Daoy (cell line): ENCODE measurements at regions not wholly inside any gene's neighbourhood (a gene's known extent, or its start where the extent isn't known, plus 50 kb on each side); places are given as distances from the start of the nearest gene placed in this dataset.

Source experiments
- DNase-seq: peaks from one replicate; pipeline ENCODE4 v3.0.0-alpha.2; 2015; ENCODE audit warnings: low read depth

- DNase-seq, result no peak
Measured at GRCh38 chr2:81234711-81235110, 930.2 kb upstream of the LRRTM1 start.

DNA sequence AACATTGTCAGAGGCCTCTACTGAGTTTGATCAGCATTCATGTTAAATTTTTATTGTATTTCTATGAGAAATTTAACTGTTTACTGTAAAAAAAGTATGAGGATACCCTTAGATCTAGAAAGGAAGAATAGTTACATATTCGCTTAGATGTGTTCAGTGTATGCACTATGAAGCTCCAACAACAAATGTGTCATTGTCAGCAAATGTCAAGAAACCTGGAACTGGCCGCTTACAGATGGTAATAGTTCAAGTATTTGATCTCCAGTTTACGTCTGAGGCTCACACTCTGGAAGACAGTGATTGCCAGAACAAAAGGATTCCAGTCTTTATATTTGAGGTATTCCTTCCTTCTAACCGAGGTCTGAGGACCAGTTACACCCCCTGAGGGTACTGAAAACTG lies 921.2 kb upstream of the LRRTM1 start:
- no peak for DNase-seq

DNA sequence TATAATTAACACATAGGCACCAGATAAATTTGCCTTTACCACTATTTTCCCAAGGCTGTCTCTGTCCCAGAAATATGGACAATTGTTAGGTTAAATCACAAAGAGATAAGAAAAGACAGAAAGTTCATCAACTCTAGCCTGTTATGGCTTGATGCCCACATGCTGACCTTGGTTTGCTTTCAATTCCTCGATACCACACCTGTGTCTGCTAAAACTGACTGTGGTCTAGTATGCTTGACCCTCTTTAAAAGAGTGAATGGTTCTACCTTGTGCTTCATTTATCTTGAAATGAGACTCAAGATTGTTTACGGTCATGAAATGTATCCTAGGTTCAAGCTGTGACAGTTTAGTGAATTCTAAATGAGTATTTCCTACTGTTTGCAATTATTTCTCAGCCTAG lies 909.0 kb upstream of the LRRTM1 start:
- no peak for DNase-seq

GRCh38 chr2:81206216-81206615 lies 901.7 kb upstream of the LRRTM1 start:
- no peak for DNase-seq

GRCh38 chr2:81196933-81197628 lies 892.5 kb upstream of the LRRTM1 start:
- DNase-seq, result no peak

- DNase-seq, result no peak
Measured at GRCh38 chr2:81196383-81196851, 891.9 kb upstream of the LRRTM1 start.

GRCh38 chr2:81195774-81196382 lies 891.3 kb upstream of the LRRTM1 start:
- no peak for DNase-seq

DNA sequence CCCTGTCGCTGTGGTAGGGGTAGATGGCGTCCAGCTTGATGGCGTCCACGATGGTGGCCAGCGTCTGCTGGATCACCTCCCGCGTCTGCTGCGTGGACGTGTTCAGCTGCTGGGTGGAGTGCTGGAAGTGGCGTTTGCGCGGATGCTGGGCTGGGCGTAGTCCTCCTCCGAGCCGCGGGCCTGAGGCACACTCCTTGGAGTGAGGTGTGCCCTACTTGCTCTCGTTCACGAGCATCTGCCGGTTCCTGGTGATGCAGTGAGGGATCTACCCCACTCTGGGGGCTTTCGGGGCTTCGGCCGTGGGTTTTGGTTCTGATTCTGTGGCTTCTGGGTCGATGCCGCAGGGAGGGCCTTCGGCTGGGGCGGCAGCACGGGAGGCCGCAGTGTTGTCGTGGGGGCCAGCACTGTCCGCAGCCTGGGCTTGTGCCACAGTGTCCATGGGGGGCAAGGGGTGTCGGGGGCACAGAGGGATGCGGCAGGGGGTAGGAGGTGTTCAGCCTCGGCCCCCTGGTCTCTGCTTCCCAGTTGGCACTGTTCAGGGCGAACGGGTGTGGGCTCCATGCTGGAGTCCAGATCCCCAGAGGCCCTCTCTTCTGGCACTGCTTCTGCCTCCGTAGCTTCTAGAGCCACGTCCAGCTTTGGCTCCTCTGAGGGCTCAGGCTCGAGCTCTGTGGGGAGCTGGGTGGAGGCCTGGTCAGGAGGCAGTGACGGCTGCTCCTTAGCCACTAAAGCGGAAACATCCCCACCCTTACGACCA lies 890.6 kb upstream of the LRRTM1 start:
- no peak for DNase-seq

GRCh38 chr2:81194581-81194980 lies 890.0 kb upstream of the LRRTM1 start:
- DNase-seq, result no peak

DNA sequence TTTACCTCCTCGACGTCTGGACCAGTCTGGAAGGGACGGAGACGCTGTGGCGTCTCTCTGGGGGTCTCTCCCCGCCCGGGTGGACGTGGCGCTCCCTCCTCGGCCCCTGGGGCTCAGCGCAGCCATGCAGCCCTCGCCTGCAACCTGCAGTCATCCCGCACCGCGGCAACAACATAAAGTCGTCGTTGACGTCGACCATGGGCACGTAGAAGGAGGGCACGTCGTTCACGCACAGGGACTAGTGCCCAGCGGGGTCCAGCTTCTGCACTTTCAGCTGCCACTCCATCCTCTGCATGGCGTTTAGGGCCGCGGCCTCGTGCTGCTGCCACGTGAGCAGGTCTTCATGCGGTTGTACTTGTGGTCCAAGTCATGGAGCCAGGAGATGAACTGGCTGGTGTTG lies 889.6 kb upstream of the LRRTM1 start:
- no peak for DNase-seq

DNA sequence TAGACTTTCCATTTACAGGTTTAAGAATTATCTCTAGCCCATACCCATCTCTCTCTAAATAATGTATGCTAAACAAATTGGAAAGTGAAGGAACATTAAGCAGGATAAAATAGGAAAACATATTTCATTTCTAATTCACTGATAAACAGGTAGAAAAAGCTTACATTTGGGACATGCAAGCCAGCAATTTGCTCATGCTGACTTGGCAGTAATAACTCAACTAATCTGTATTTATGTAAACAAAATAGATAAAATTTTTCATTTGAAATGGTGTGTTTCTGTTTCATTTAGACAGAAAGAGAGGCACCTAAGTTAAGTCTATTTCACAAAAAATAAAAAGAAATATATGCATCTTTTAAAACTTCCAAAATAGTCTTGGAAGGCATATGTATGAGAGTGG lies 877.3 kb upstream of the LRRTM1 start:
- DNase-seq, result no peak

DNA sequence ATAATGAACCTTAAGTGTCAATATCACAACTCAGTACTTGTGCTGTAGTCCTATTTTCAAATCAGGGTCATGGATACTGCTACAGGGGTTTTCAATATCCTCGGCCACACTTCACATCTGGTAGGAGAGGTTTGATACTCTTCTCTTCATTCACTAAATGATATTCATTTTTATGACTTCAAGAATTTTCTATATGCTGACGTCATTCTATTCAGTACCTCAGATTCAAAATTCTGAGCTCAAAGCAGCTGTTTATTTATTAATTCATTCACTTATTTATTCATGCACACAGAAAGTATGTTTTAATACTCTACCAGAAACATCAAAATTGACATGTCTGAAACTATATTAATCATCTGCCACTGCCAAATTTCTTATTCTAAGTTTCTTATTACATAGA lies 866.9 kb upstream of the LRRTM1 start:
- no peak for DNase-seq

DNA sequence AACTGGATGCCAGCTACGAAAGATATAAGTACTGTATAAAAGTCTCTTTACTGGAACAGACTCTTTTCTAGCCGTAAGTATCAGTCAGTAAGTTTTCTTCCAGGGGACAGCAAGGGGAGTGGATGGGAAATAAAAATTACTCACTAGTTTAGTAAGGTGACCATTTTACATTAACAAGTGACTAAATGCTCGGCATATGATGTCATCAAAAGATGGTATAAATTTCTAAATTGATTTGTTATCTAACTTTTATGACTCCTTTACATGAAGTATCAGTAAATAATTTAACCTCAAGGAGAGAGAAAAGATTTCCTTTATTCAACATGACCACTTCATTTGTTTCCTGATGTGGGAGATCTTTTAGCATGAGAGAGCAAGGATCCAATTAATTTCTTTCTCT lies 859.0 kb upstream of the LRRTM1 start:
- no peak for DNase-seq

- DNase-seq, result no peak
Measured at GRCh38 chr2:81158505-81158904, 854.0 kb upstream of the LRRTM1 start.

DNA sequence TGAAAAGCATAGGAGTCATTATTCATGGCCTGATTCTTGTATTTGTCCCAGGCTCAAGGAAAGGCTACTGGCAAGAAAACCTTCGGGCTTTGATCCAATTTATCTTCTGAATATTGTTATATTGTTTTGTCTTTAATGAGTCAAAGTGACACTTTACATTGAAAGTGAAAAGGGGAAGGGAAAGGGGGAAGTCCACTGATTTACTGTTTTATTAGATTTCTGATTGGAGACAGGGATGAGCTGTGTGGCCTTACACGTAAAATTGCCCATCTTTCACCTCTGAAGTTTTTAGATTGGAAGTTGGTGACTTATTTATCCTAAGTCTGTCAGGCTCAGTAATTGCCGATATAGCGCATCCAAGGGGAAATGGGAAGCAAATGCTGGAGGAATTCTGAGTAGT lies 843.8 kb upstream of the LRRTM1 start:
- DNase-seq, result no peak

- no peak for DNase-seq
Measured at GRCh38 chr2:81136296-81136695, 831.7 kb upstream of the LRRTM1 start.

DNA sequence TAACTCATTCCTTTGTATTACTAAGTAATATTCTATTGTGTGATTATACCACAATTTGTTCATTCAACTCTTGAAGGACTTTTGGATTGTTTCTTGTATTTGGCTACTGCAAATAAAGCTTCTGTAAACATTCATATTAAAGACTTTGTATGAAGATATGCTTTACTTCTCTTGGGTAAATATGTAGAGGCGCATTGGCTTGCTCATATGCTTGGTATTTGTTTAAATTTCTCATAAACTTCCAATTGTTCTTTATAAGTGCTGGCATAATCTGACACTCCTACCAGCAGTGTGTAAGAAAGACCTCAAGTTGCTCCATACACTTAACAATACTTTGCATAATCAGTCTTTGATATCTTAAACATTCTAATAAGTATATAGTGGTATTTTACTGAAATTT lies 792.8 kb upstream of the LRRTM1 start:
- no peak for DNase-seq

- DNase-seq, result no peak
Measured at GRCh38 chr2:81093031-81093430, 788.5 kb upstream of the LRRTM1 start.

- DNase-seq, result no peak
Measured at GRCh38 chr2:81087646-81088045, 783.1 kb upstream of the LRRTM1 start.

DNA sequence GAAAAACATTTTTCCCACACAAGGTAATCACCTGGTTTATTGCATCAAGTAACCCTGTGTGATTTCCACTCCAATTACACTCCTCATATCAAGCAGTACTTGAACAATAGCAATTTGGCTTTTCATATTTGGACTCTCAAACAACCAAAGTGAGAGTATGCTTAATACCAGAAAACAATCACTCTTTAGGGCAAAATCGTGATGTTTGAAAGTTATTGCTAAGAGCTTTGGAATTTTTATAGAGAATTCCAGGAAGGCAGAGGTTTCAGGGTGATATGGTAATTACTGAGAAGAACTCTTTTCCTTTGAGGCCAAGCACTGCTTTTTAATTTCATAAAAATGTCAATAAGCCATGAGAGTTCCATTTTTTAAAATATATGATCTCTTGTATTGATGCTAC lies 779.5 kb upstream of the LRRTM1 start:
- no peak for DNase-seq

- DNase-seq, result no peak
Measured at GRCh38 chr2:81078631-81079030, 774.1 kb upstream of the LRRTM1 start.

- no peak for DNase-seq
Measured at GRCh38 chr2:81078102-81078501, 773.5 kb upstream of the LRRTM1 start.

DNA sequence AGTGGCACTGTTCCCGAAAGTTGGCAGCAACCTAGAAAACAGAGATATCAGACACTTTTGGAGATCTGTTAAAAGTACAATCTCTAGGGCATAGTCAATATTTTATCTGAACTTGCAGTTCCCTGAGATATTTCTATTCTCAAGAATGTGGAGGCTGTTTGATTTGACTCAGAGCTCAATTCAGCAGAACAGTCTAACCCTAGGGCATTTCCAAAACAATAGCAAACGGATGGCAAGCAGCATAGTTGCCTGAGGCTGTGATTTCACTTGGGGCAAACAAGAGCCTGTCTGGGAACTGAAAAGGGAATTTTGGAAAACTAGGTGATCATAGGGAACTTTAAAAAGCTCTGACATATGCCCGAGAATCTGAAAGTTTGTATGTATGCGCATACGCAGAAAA lies 772.8 kb upstream of the LRRTM1 start:
- no peak for DNase-seq
